ENCODE measurements at regions not wholly inside any gene's neighbourhood (a gene's known extent, or its start where the extent isn't known, plus 50 kb on each side); places are given as distances from the start of the nearest gene placed in this dataset.
"Not testable (repeated sequence)": the region's sequence is repeated elsewhere in the genome, so short reads cannot be mapped to it uniquely, and the experiment has no call there.

DNA sequence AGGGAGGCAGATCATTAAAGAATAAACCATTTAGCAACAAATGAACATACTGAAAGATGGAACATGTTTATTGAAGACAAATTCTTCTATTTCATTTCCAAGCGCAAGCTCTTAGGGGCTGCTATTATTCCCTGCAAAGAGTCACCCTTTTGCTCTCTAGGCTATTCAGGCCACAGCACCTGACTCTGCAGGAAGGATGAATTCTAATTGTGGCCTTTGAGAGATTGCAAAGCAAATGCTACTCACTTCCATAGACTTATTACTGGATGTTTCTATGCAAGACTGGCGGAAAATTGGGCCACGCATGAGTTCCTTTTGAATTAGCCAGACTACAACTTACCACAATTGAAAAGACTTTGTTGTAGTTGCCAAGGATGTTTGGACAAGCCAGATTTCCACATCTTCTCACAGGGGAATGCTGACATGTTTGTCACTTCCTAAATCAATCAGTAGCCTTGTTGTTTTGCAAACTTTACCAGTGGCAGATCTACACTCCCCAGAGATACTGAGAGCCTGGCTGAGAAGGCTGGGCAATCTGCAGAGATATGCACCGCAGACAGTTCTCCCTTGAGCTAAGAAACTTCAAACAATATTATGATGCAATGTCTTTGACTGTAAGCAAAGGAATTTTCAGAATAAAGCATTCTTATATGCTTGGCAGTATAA is 334.3 kb upstream of the SYT1 start:
- no peak for DNase-seq

DNA sequence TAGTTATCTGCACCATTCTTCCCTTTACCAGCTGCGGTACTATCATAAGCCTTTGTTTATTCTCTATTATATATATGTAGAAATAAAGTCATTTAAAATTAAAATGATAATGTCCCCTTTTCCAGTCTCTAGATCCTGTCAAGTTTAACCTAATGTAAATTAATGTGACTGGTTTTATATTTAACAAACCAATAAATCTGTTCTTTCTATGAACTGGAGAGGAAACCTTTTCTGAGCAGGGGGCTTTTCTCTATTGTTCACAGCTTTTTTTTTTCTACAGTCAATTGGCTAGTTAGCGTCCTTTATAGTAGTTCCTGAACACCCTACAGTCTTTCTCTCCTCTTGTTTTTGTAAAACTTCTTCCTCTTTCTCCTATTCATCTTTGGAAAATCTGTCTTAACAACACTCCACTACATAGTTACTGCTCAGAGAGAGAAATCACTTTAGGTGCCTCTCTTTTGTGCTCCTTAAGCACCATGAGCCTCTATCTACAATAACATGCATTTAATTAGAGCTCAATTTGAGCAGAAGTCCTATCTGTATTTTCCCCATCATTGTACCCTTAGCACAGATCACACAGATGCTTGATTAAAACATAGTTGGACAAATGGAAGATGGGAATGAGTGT is 332.6 kb upstream of the SYT1 start:
- DNase-seq = no peak

- no peak for DNase-seq
These were observed 330.3 kb upstream of the SYT1 start for GRCh38 chr12:78534311-78534710.

DNA sequence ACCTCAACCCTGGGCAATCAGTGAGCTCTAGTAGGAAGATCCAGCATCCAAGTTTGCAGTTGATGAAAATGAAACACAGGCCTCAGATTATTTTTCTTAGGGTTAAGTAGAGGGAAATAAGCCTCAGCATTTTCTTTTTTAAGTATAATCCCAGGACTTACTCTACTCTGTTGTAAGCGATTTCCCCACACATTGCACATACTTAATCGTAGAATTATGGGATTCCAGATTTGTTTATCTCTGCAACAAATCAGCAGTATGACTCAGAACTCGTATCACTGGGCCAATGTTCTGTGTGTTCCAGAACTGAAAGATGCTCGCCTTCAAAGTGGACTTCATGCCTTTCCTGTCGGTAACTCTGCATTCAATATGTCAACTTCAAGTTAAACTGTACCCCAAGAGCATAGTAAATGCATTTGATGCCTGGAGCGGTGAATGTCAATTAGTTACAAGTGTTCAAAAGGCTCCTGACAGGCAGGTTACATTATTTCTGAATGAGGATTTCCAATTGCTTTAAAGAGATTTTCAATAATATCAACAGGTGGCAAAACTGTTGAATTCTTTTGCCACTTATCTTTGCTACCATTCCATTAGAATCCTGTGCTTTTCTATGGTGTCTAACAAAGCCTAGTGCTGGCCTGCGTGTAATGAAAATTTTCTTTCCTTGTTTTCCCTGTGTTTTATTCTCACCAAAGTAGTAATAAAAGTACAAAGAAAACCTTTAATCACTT is 323.8 kb upstream of the SYT1 start:
- DNase-seq = no peak

DNA sequence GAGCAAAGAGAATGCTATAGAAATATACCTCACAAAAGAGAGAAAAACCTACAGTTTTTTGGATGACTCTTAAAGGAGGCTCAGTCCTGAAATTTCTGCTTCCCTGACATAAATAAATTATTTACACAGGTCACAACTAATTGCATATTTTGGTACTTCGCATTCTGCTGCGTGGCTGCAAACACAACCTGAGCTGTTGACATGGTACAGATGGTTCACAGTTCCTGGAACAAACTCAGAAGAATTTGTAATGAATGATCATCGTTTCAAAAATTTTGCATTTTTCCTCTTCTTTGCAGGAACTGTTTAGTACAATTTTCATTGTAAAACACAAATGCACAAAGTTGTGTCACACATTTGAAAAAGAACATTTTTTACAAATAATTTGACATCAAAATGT is 313.7 kb upstream of the SYT1 start:
- DNase-seq = no peak

DNA sequence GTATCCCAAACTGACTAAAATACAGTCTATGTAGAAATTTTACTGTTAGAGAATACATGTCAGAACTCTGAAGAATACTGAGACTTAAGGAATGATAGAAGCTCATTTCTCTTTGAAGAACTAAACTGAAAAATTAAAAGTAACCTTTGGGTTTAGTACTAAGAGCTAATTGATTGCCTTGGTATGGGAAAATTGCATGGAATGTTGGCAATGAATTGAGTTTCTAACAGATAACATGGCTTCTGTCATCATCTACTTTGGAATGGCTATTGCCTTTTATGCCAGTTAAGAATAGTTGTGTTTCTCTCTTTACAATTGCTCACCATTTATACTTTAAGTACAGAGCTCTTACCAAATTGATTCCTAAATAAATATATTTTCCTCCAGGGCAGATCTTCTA is 308.8 kb upstream of the SYT1 start:
- no peak for DNase-seq

DNA sequence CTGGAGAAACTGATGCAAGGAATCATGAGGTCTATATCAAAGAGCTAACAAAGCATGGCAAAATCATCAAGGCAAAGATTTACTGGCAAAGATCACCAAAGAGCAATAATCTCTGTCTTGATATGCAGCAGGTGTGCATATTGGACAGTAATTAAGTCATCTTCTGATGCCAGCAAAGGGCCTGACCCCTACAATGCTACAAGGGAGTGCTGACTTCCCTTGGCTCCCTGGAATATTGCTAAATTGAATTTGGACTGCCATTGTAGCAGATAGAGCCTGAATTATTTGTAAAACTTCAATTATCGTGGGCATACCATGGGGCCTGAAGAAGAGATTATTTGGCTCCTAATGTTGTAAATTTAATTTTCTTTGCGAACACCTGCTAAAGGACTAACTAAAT is 307.9 kb upstream of the SYT1 start:
- no peak for DNase-seq

- peak; percentile 64 for DNase-seq
These were observed 305.2 kb upstream of the SYT1 start for GRCh38 chr12:78559416-78559815.

- DNase-seq = peak; percentile 86
These were observed 304.7 kb upstream of the SYT1 start for GRCh38 chr12:78559886-78560285.

DNA sequence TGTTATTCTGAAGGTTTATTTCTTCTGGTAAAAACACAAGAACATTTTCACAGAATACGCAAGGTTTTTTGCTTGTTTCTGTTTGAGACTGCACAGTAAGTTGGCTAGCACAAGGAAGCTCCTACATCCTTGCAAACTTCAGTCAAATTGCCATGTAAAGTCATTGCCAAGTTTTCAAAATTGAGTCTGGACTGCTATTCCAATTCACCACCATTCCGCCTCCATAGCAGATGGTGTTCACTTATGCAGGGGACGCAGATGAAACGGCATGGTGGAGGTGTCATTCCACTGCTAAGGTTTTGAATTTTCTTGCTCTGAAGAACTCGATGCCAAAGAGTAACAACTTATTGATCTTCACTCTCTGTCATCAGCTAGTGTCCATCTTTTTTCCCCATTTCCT is 303.9 kb upstream of the SYT1 start:
- peak; percentile 66 for DNase-seq

DNA sequence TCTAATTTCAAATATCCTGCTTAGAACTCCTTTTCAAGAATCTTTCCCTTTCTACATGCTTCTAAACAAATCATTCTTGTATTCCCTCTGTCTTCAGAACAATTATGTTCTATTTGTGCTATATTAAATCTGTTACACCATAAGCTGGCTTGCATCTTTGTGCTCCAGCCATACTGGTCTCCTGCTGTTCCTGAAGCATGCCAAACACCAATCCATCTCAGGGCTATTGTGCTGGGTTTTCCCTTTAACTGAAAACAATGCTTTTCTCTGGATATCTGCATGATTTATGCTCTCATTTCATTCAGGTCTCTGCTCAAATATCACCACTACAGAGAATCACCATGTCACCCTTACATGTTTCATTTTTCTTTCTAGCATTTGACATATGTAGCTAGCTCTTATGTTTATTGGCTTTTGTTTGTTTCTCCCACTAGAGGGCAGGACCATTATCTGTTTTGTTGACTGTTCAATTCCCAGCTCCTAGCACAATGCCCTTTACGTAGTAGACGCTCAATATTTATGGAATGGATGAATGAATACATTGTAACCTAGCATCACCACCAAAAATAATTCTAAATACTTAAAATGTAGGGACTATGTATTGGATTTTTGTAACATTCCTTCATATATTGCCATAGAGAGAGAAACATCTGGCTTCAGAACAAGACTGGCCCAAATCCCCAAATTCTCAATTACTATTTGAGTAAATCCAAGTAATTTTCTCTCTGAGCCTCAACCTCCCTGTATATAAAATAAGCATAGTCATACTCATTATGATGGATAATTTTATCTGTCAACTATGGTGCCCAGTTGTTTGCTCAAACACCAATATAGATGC is 302.0 kb upstream of the SYT1 start:
- peak; percentile 32 for DNase-seq

- DNase-seq = no peak
These were observed 300.7 kb upstream of the SYT1 start for GRCh38 chr12:78563826-78564225.

GRCh38 chr12:78566456-78566855 is 298.1 kb upstream of the SYT1 start:
- DNase-seq = no peak

GRCh38 chr12:78568321-78569020 is 296.1 kb upstream of the SYT1 start:
- peak; percentile 68 for DNase-seq

GRCh38 chr12:78571953-78572352 is 292.6 kb upstream of the SYT1 start:
- DNase-seq = no peak

- not testable (repeated sequence) for DNase-seq
These were observed 289.4 kb upstream of the SYT1 start for GRCh38 chr12:78575208-78575607.

DNA sequence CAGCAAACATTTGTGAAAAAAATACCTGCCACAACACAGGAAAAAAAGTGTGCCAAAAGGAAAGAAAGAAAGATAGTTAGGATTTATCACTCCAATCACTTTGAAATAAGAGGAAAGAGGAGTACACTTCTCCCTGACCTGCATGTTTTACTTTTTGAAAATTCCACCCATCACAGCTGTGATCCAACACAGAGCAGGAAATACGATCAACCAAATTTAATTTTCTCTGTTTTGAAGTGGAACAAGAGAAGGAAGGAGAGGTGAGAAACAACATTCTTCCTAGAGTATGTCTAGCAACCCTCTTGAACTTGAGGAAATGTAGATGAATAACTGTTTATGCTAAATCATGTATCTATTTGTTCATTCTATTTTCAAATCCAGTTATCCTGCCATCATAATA is 284.7 kb upstream of the SYT1 start:
- DNase-seq = no peak

- no peak for DNase-seq
These were observed 284.3 kb upstream of the SYT1 start for GRCh38 chr12:78580296-78580695.

DNA sequence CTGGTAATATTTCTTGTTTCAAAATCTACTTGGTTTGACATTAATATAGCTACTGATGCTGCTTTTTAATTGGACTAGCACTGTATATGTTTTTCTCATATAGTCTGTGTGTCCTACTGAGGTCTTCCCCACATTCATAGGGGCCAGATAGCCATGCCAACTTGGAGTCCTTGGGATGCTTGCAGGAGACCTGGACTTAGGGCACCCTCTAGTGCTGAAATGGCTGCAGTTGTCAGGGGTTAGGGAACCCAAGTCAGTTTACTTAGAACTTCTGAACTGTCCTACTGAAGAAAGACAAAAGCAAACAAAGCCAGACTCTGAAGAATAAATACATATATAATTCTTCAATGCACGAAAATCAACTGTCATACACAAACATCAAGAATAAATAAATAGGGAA is 279.9 kb upstream of the SYT1 start:
- DNase-seq = peak; percentile 7

DNA sequence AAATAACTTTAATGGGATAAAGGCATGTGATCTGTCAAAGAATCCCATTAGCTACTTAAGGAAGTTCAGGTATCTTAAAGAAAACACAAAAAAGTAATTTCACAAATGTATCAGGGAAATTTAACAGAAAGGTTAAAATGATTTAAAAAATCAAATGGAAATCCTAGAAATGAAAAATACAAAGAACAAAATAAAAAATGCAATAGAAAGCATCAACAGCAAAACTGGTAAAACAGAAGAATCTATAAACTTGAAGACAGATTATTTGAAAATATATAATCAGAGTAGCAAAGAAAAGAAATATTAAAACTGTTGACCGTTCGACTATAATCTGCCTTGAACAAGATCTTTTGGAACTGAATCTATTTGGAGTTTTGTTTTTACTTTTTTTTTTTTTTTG is 279.4 kb upstream of the SYT1 start:
- no peak for DNase-seq

DNA sequence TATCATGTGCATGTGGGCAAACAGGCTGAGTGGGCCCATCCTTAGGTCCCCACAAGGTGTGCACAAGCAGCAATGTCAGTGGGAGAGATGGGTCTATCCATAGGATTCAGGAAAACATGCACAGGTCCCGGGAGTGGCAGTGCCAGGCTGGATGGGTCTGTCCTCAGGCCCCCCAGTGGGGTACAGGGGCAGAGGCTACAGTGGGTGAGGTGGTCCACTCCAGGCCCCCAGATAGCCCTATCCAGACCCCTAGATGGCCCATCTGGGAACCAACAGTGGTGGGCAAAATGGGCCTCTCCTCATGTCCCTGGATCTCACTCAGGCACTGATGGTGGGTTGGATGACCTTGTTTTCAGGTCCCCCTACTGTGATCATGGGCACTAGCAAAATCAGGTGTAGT is 277.8 kb upstream of the SYT1 start:
- DNase-seq = no peak

GRCh38 chr12:78599366-78599765 is 265.2 kb upstream of the SYT1 start:
- no peak for DNase-seq

DNA sequence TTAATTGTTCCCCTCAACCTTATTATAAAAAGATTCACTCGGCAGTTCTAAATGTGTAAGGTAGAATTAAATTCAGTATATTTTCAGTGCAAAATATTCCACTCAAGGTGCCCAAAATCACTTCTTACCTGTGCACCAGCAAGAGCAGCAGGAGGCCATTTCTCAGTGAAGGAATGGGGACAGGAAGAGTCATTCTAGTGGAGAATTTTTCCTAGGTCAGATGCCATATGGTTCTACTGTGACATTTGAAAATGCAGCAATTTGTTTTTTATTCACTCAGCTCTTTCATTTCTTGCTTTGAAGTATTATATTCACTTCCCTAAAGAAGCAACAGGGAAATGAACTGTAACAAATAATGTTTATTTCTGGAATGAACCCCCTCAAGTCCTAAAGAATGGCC is 264.0 kb upstream of the SYT1 start:
- DNase-seq = no peak
